Upper lobe of left lung (tissue), 4 donors: ENCODE measurements at regions not wholly inside any gene's neighbourhood (a gene's known extent, or its start where the extent isn't known, plus 50 kb on each side); places are given as distances from the start of the nearest gene placed in this dataset.

Experiments
- CTCF ChIP-seq, 6 experiments: fragments of 450-650 bp in 4 of 6; fragments of 200-600 bp in 2 of 6; sonication (generic) in 2 of 6; IDR thresholded peaks; one replicate each; pipeline ENCODE4 v1.5.1; 2016 to 2019; ENCODE audit warnings: antibody characterized with exemption in 6 of 6
- POLR2A ChIP-seq, 4 donors: fragments of 450-650 bp; IDR thresholded peaks; one replicate each; pipeline ENCODE4 v1.5.1; 2016 to 2017; ENCODE audit warnings: antibody characterized with exemption in 4 of 4, mild to moderate bottlenecking in 2 of 4

DNA sequence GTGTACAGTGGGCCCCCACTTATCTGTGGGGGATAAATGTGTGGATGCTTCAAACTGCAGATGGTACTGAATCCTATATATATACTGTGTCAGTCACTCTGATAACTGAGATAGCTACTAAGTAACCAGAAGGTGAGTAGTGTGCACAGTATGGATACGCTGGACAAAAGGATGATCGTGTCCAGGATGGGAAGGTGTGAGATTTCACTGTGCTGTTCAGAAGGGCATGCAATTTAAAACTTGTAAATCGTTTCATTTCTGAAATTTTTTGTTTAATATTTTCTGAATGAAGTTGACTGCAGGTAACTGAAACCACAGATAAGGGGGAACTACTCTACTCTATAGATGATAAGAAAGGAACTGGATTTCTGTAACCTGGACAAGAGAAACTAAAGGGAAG, 52.1 kb upstream of the SESN3 start:
- TF ChIP-seq POLR2A (IDR thresholded peaks at IDR 0.05): no peak
- TF ChIP-seq CTCF (IDR thresholded peaks at IDR 0.05): no peak
